H1 (cell line): ENCODE measurements at regions not wholly inside any gene's neighbourhood (a gene's known extent, or its start where the extent isn't known, plus 50 kb on each side); places are given as distances from the start of the nearest gene placed in this dataset.

Source experiments
- CTCF ChIA-PET: fragments of 300-600 bp; sonication (Branson Sonifier 250); formaldehyde crosslinking; loops from one replicate; lab custom pipeline; 2021; ENCODE audit not compliant: partially characterized antibody; lab: Charles Lee
- POLR2A ChIA-PET: fragments of 300-600 bp; sonication (Branson Sonifier 250); formaldehyde crosslinking; loops from one replicate; lab custom pipeline; 2021; ENCODE audit warnings: inconsistent platforms; ENCODE audit not compliant: partially characterized antibody; lab: Charles Lee
- DNase-seq, 2 experiments: peaks; one replicate each; pipeline versions ENCODE4 v3.0.0 to v3.0.0-alpha.2; 2010 to 2022; ENCODE audit warnings: low spot score in 2 of 2, low read depth in 1 of 2, mixed read lengths in 1 of 2
- FAIRE-seq: peaks from 2 replicates; lab custom pipeline; 2011; peaks lifted over from hg19 to GRCh38; lab: Jason Lieb, UNC
- H2AFZ ChIP-seq: 2 replicates; pipeline ENCODE4 v1.8.1; 2012; ENCODE audit warnings: low read length, inconsistent platforms
- H2AK5ac ChIP-seq: 2 replicates; pipeline ENCODE4 v1.6.1; 2013; ENCODE audit warnings: low read depth, low read length
- H2BK120ac ChIP-seq: replicated peaks from 2 replicates; pipeline ENCODE3; 2013; ENCODE audit warnings: low read depth, low read length, inconsistent platforms
- H2BK12ac ChIP-seq: 2 replicates; pipeline ENCODE4 v1.6.1; 2013; ENCODE audit warnings: low read depth, low read length
- H2BK15ac ChIP-seq: 2 replicates; pipeline ENCODE4 v1.6.1; 2013; ENCODE audit warnings: low read length
- H2BK20ac ChIP-seq: 2 replicates; pipeline ENCODE4 v1.6.1; 2013; ENCODE audit warnings: low read length
- H2BK5ac ChIP-seq: 2 replicates; pipeline ENCODE4 v1.6.1; 2013; ENCODE audit warnings: low read depth, low read length
- H3K14ac ChIP-seq: 2 replicates; pipeline ENCODE4 v1.6.1; 2013; ENCODE audit warnings: inconsistent platforms; ENCODE audit not compliant: insufficient read length
- H3K18ac ChIP-seq: 2 replicates; pipeline ENCODE4 v1.6.1; 2013; ENCODE audit warnings: low read length; ENCODE audit errors: extremely low read depth
- H3K23ac ChIP-seq: 2 replicates; pipeline ENCODE4 v1.6.1; 2013; ENCODE audit warnings: inconsistent platforms; ENCODE audit not compliant: insufficient read length
- H3K23me2 ChIP-seq: 2 replicates; pipeline ENCODE4 v1.6.1; 2013; ENCODE audit warnings: low read depth, low read length
- H3K27ac ChIP-seq: 2 replicates; pipeline ENCODE4 v1.6.1; 2011; ENCODE audit warnings: low read depth, low read length, inconsistent platforms
- H3K27me3 ChIP-seq, 4 experiments: replicated peaks in 1 of 4; 1 replicate in 1 of 4; 2 replicates in 3 of 4; pipeline versions ENCODE4 v1.6.1 to v1.8.1; 2011 to 2013; ENCODE audit warnings: low read length in 3 of 4, mild to moderate bottlenecking in 3 of 4, inconsistent platforms in 2 of 4, mixed read lengths in 2 of 4, moderate library complexity in 1 of 4; ENCODE audit not compliant: control insufficient read depth in 3 of 4, insufficient read depth in 3 of 4; ENCODE audit errors: extremely low read depth in 1 of 4
- H3K36me3 ChIP-seq, 4 experiments: 2 replicates each; pipeline versions ENCODE4 v1.6.1 to v1.8.1; 2011 to 2013; ENCODE audit warnings: mild to moderate bottlenecking in 4 of 4, low read length in 3 of 4, moderate library complexity in 2 of 4, control low read depth in 1 of 4, inconsistent platforms in 1 of 4; ENCODE audit not compliant: insufficient read depth in 4 of 4, control insufficient read depth in 2 of 4
- H3K4ac ChIP-seq: replicated peaks from 2 replicates; pipeline ENCODE3; 2013; ENCODE audit warnings: low read length, low read depth, mixed read lengths, inconsistent platforms; ENCODE audit not compliant: insufficient read length
- H3K4me1 ChIP-seq, 4 experiments: replicated peaks in 1 of 4; 1 replicate in 1 of 4; 2 replicates in 3 of 4; pipeline versions ENCODE4 v1.6.1 to v1.8.1; 2011 to 2013; ENCODE audit warnings: low read length in 3 of 4, inconsistent platforms in 2 of 4, mixed read lengths in 1 of 4; ENCODE audit not compliant: insufficient read depth in 4 of 4, control insufficient read depth in 3 of 4
- H3K4me2 ChIP-seq, 2 experiments: 2 replicates each; pipeline versions ENCODE4 v1.6.1 to v1.8.1; 2011 to 2013; ENCODE audit warnings: low read depth in 2 of 2, low read length in 2 of 2, control low read depth in 1 of 2, inconsistent platforms in 1 of 2, mild to moderate bottlenecking in 1 of 2; ENCODE audit not compliant: insufficient read depth in 1 of 2
- H3K4me3 ChIP-seq, 4 experiments: fragments of 200-600, 300-600 bp in 1 of 4; sonication (generic), shearing (Covaris generic), sonication (Bioruptor Twin) in 1 of 4; 2 replicates each; pipeline versions ENCODE4 v1.5.1 to v1.8.1; 2011 to 2016; ENCODE audit warnings: low read length in 4 of 4, low read depth in 3 of 4, control low read depth in 2 of 4, inconsistent platforms in 2 of 4, mild to moderate bottlenecking in 2 of 4, mixed read lengths in 1 of 4, moderate library complexity in 1 of 4; ENCODE audit not compliant: insufficient read depth in 2 of 4; ENCODE audit errors: extremely low read depth in 1 of 4
- H3K56ac ChIP-seq: replicated peaks from 2 replicates; pipeline ENCODE3; 2013; ENCODE audit warnings: low read depth, mild to moderate bottlenecking, mixed read lengths, low read length, inconsistent platforms; ENCODE audit not compliant: insufficient read length
- H3K79me1 ChIP-seq: 2 replicates; pipeline ENCODE4 v1.6.1; 2013; ENCODE audit warnings: low read depth, low read length, control low read depth
- H3K79me2 ChIP-seq, 2 experiments: 2 replicates each; pipeline versions ENCODE4 v1.6.1 to v1.8.1; 2012 to 2013; ENCODE audit warnings: low read length in 2 of 2, mild to moderate bottlenecking in 2 of 2, inconsistent platforms in 1 of 2; ENCODE audit not compliant: insufficient read depth in 2 of 2, control insufficient read depth in 1 of 2
- H3K9ac ChIP-seq, 4 experiments: replicated peaks in 1 of 4; 1 replicate in 1 of 4; 2 replicates in 3 of 4; pipeline versions ENCODE4 v1.6.1 to v1.8.1; 2011 to 2013; ENCODE audit warnings: low read depth in 3 of 4, low read length in 3 of 4, control low read depth in 2 of 4, mild to moderate bottlenecking in 2 of 4, moderate library complexity in 2 of 4, inconsistent platforms in 1 of 4; ENCODE audit errors: extremely low read depth in 1 of 4
- H3K9me3 ChIP-seq, 2 experiments: 2 replicates each; pipeline versions ENCODE4 v1.6.1 to v1.8.1; 2012 to 2013; ENCODE audit warnings: mild to moderate bottlenecking in 2 of 2, moderate library complexity in 2 of 2, control low read depth in 1 of 2, inconsistent platforms in 1 of 2, low read depth in 1 of 2, low read length in 1 of 2, mixed read lengths in 1 of 2; ENCODE audit not compliant: insufficient read depth in 2 of 2
- H4K20me1 ChIP-seq, 2 experiments: replicated peaks in 1 of 2; 2 replicates each; pipeline versions ENCODE3 to v1.8.1; 2011 to 2013; ENCODE audit warnings: inconsistent platforms in 2 of 2, low read length in 2 of 2, mild to moderate bottlenecking in 1 of 2; ENCODE audit not compliant: insufficient read depth in 2 of 2, control insufficient read depth in 1 of 2
- H4K5ac ChIP-seq: 2 replicates; pipeline ENCODE4 v1.6.1; 2013; ENCODE audit warnings: low read length, low read depth, mixed read lengths, inconsistent platforms; ENCODE audit not compliant: insufficient read length
- H4K8ac ChIP-seq: 2 replicates; pipeline ENCODE4 v1.8.0; 2013; ENCODE audit warnings: mild to moderate bottlenecking, moderate library complexity, low read length, inconsistent platforms; ENCODE audit not compliant: insufficient read depth; ENCODE audit errors: extremely low read depth
- H4K91ac ChIP-seq: replicated peaks from 2 replicates; pipeline ENCODE3; 2013; ENCODE audit warnings: low read length, mixed read lengths, inconsistent platforms; ENCODE audit not compliant: insufficient read length
- ASH2L ChIP-seq: fragments of 200-600, 300-600 bp; sonication (generic); IDR thresholded peaks from one replicate; pipeline ENCODE4 v1.7.1; 2017; ENCODE audit warnings: low read length
- BACH1 ChIP-seq: IDR thresholded peaks from 2 replicates; pipeline ENCODE4 v1.6.1; 2012; ENCODE audit warnings: low read length, improper control_type of control experiment
- CREB1 ChIP-seq: IDR thresholded peaks from 2 replicates; pipeline ENCODE4 v1.6.1; 2012; ENCODE audit warnings: inconsistent platforms
- EZH2 ChIP-seq: fragments of 200-600 bp; sonication (generic); IDR thresholded peaks from 2 replicates; pipeline ENCODE4 v1.7.1; 2012; ENCODE audit warnings: low read depth, mild to moderate bottlenecking, moderate library complexity, low read length, inconsistent platforms; ENCODE audit not compliant: severe bottlenecking
- KDM4A ChIP-seq: IDR thresholded peaks from one replicate; pipeline ENCODE4 v1.7.1; 2012; ENCODE audit warnings: low read depth, mild to moderate bottlenecking, moderate library complexity, low read length, inconsistent platforms; ENCODE audit not compliant: severe bottlenecking
- NANOG ChIP-seq: IDR thresholded peaks from 2 replicates; pipeline ENCODE4 v1.6.1; 2011; ENCODE audit warnings: low read length, low read depth, mild to moderate bottlenecking, inconsistent platforms; ENCODE audit not compliant: insufficient read depth, poor library complexity, severe bottlenecking
- RAD21 ChIP-seq, 2 experiments: IDR thresholded peaks in 1 of 2; conservative IDR thresholded peaks in 1 of 2; 2 replicates each; pipeline ENCODE4 v1.6.1; 2011; ENCODE audit warnings: low read depth in 2 of 2, low read length in 2 of 2, improper control_type of control experiment in 1 of 2, inconsistent platforms in 1 of 2, mild to moderate bottlenecking in 1 of 2, moderate library complexity in 1 of 2
- SAP30 ChIP-seq: fragments of 300-600 bp; sonication (generic); IDR thresholded peaks from 2 replicates; pipeline ENCODE4 v1.7.1; 2012; ENCODE audit warnings: low read length, moderate library complexity, mild to moderate bottlenecking, inconsistent platforms; ENCODE audit not compliant: insufficient read depth, insufficient replicate concordance
- TAF1 ChIP-seq: IDR thresholded peaks from 2 replicates; pipeline ENCODE4 v1.6.1; 2011; ENCODE audit warnings: mild to moderate bottlenecking, low read depth, low read length
- TCF12 ChIP-seq: IDR thresholded peaks from 2 replicates; pipeline ENCODE4 v1.6.1; 2011; ENCODE audit warnings: low read depth, mild to moderate bottlenecking, low read length
- TEAD4 ChIP-seq: IDR thresholded peaks from 2 replicates; pipeline ENCODE4 v1.6.1; 2012; ENCODE audit warnings: low read depth, low read length, inconsistent platforms, mixed read lengths
- ZNF274 ChIP-seq: IDR thresholded peaks from 2 replicates; pipeline ENCODE4 v1.7.0; 2012; ENCODE audit warnings: low read length, borderline replicate concordance; ENCODE audit errors: extremely low read depth
- WGBS, 2 experiments: shearing (Covaris generic) in 1 of 2; methylation state at CpG; one replicate each; pipeline versions ENCODE4 v1.1.6 to v1.1.7; 2013 to 2015; ENCODE audit warnings: low lambda C conversion rate in 2 of 2, mixed read lengths in 2 of 2, inconsistent platforms in 1 of 2, low coverage in 1 of 2, missing lambda C conversion rate in 1 of 2; ENCODE audit not compliant: insufficient replicate concordance in 2 of 2, insufficient coverage in 1 of 2, insufficient read length in 1 of 2; ENCODE audit errors: extremely low coverage in 1 of 2, missing lambda C conversion rate in 1 of 2; 5-methylcytosine and 5-hydroxymethylcytosine counted together
- TF ChIP-seq, protein P1 (sequence below): IDR thresholded peaks from 2 replicates; pipeline ENCODE4 v1.6.1; 2012; ENCODE audit warnings: inconsistent platforms

DNA sequence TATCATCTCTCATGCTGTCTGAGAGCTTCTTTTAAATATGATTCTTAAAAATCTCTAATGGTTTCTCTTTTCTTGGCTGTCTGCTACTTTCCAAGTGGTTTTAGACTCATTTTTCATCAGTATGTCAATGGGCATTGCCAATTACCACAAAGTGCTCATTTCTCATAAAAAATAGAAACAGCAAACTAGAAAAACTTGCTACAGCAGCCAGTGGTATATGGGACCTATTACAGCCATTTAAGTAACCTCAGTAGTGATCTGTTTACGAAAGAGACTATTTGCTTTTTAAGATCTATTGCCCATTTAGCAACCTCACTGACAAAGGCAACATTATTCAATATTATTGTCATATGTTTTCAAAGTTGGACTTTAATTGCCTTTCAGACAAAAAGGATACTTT lies 207.1 kb upstream of the RHOBTB1 start:
- FAIRE-seq = no peak
- Histone ChIP-seq H3K4ac (no peak overlapping the region), H4K5ac (no peak overlapping the region), H2BK15ac (no peak overlapping the region), H3K18ac (no peak overlapping the region), H2AK5ac (no peak overlapping the region), H3K79me2 (no peaks in the 10 kb centered on the region), H3K14ac (no peak overlapping the region), H3K27ac (no peak overlapping the region), H4K20me1 (no peaks in the 10 kb centered on the region), H3K4me3 (no peak overlapping the region), H3K4me2 (no peak overlapping the region), H3K9ac (no peak overlapping the region), H2BK5ac (no peak overlapping the region), H2BK120ac (no peak overlapping the region), H2BK12ac (no peak overlapping the region), H2BK20ac (no peak overlapping the region), H3K27me3 (no peaks in the 10 kb centered on the region; a peak in 1 of 7 replicates), H3K36me3 (no peaks in the 10 kb centered on the region), H4K91ac (no peak overlapping the region), H3K23ac (no peak overlapping the region), H3K79me1 (no peaks in the 10 kb centered on the region), H3K23me2 (no peaks in the 10 kb centered on the region), H3K56ac (no peak overlapping the region), H2AFZ (no peak overlapping the region), H4K8ac (no peak overlapping the region), H3K4me1 (no peaks in the 10 kb centered on the region), H3K9me3 (no peaks in the 10 kb centered on the region)
- POLR2A ChIA-PET = no interaction called here
- 88% methylated on average over 1 of the region's 1 CpG; no CpG with 5 or more reads in 1 of the 2 experiments for WGBS, 2 experiments
- DNase-seq = no peak
- CTCF ChIA-PET = interaction anchor here (3.6 kb wide), 1 partner anchor 10 kb away, joined by 18 read pairs; no protein-coding TSS in a partner anchor
- TF ChIP-seq TAF1 (no peak), KDM4A (no peak), TEAD4 (no peak), ASH2L (no peak), TCF12 (no peak), NANOG (no peak), EZH2 (no peak), CREB1 (no peak), BACH1 (no peak), ZNF274 (no peak), RAD21 (IDR thresholded peaks at IDR 0.05 in 1 of 2, conservative IDR thresholded peaks at IDR 0.05 in 1 of 2; ENCODE audit: low read depth in 2 of 2, low read length in 2 of 2) (no peak), SAP30 (no peak)
- TF ChIP-seq, protein P1, sequence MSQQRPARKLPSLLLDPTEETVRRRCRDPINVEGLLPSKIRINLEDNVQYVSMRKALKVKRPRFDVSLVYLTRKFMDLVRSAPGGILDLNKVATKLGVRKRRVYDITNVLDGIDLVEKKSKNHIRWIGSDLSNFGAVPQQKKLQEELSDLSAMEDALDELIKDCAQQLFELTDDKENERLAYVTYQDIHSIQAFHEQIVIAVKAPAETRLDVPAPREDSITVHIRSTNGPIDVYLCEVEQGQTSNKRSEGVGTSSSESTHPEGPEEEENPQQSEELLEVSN = no peak
